ENCODE measurements at regions not wholly inside any gene's neighbourhood (a gene's known extent, or its start where the extent isn't known, plus 50 kb on each side); places are given as distances from the start of the nearest gene placed in this dataset.

GRCh38 chr6:19301980-19302379 is 535.2 kb upstream of the ID4 start:
- Histone ChIP-seq H3K27me3 (ENCODE audit: insufficient read depth, poor library complexity, severe bottlenecking) (no peaks in the 10 kb centered on the region), H3K4me3 (ENCODE audit: severe bottlenecking) (no peak overlapping the region), H3K4me1 (ENCODE audit: insufficient read depth, poor library complexity, severe bottlenecking) (peaks cover 12% of the 10 kb centered on the region), H3K27ac (ENCODE audit: poor library complexity, severe bottlenecking) (peak overlapping the region; percentile 14), H3K36me3 (ENCODE audit: low read depth) (no peaks in the 10 kb centered on the region), H3K9me3 (ENCODE audit: severe bottlenecking) (no peaks in the 10 kb centered on the region)
- ATAC-seq (ENCODE audit: low read depth) (peak; percentile 91), DNase-seq (ENCODE audit: low spot score) (no peak)
- peak; percentile 12 for TF ChIP-seq CTCF (IDR thresholded peaks at IDR 0.05; ENCODE audit: poor library complexity, severe bottlenecking)

DNA sequence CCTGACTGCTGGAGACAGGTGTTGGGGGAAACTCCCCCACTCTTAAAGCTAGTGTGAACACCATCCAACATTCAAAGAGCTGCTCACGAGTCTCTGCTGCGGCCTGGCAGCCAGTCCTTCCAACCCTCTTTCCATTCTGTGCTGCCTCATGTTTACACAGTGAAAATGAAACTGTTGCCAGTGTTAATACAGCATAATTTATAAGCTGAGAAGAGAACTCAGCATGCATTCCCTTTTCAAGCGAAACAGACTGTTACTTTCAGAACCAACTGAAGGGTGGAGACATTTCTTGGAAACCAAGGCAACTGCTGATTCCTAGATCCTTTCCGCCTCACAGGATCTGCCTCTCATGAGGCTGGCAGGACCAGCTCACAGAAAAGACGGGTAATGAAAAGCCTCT is 533.8 kb upstream of the ID4 start:
- Histone ChIP-seq H3K4me3 (ENCODE audit: severe bottlenecking) (no peak overlapping the region), H3K36me3 (ENCODE audit: low read depth) (no peaks in the 10 kb centered on the region), H3K27me3 (ENCODE audit: insufficient read depth, poor library complexity, severe bottlenecking) (no peaks in the 10 kb centered on the region), H3K9me3 (ENCODE audit: severe bottlenecking) (no peaks in the 10 kb centered on the region), H3K27ac (ENCODE audit: poor library complexity, severe bottlenecking) (no peak overlapping the region), H3K4me1 (ENCODE audit: insufficient read depth, poor library complexity, severe bottlenecking) (peaks cover 9% of the 10 kb centered on the region)
- ATAC-seq (ENCODE audit: low read depth) (no peak), DNase-seq (ENCODE audit: low spot score) (no peak)
- no peak for TF ChIP-seq CTCF (IDR thresholded peaks at IDR 0.05; ENCODE audit: poor library complexity, severe bottlenecking)

- no peak for ATAC-seq (ENCODE audit: low read depth)
- no peaks in the 10 kb centered on the region for H3K4me1 ChIP-seq (ENCODE audit: insufficient read depth, poor library complexity, severe bottlenecking)
- no peak overlapping the region for H3K4me3 ChIP-seq (ENCODE audit: severe bottlenecking)
- no peaks in the 10 kb centered on the region for H3K9me3 ChIP-seq (ENCODE audit: severe bottlenecking)
- no peak for DNase-seq (ENCODE audit: low spot score)
- no peaks in the 10 kb centered on the region for H3K27me3 ChIP-seq (ENCODE audit: insufficient read depth, poor library complexity, severe bottlenecking)
- H3K27ac ChIP-seq (ENCODE audit: poor library complexity, severe bottlenecking), result no peak overlapping the region
- TF ChIP-seq CTCF (IDR thresholded peaks at IDR 0.05; ENCODE audit: poor library complexity, severe bottlenecking), result no peak
- no peaks in the 10 kb centered on the region for H3K36me3 ChIP-seq (ENCODE audit: low read depth)
These were observed 527.5 kb upstream of the ID4 start for GRCh38 chr6:19309661-19310060.

DNA sequence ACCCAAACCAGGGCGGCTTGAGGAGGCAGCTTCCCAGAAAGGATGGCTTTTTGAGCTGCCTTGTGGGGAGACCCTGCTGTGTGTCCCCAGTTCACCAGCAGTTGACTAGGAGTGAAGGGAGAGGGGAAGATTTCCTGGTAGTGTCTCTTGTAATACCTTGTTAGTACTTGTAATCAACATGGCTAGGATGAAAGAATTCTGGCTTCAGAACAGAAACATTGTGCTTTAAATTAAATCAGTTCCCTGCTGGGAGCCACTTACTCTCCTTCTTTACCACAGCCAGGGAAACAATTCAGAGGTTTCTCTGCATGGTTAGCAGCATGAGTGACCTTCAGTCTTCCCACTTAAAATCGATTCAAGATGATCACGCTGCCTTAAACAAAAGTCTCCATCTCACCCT is 525.4 kb upstream of the ID4 start:
- no peak for TF ChIP-seq CTCF (IDR thresholded peaks at IDR 0.05; ENCODE audit: poor library complexity, severe bottlenecking)
- H3K4me1 ChIP-seq (ENCODE audit: insufficient read depth, poor library complexity, severe bottlenecking), result no peaks in the 10 kb centered on the region
- H3K9me3 ChIP-seq (ENCODE audit: severe bottlenecking), result no peaks in the 10 kb centered on the region
- H3K27me3 ChIP-seq (ENCODE audit: insufficient read depth, poor library complexity, severe bottlenecking), result no peaks in the 10 kb centered on the region
- H3K4me3 ChIP-seq (ENCODE audit: severe bottlenecking), result no peak overlapping the region
- ATAC-seq (ENCODE audit: low read depth) (no peak), DNase-seq (ENCODE audit: low spot score) (no peak)
- H3K27ac ChIP-seq (ENCODE audit: poor library complexity, severe bottlenecking), result no peak overlapping the region
- H3K36me3 ChIP-seq (ENCODE audit: low read depth), result no peaks in the 10 kb centered on the region

- Histone ChIP-seq H3K27ac (ENCODE audit: poor library complexity, severe bottlenecking) (no peak overlapping the region), H3K27me3 (ENCODE audit: insufficient read depth, poor library complexity, severe bottlenecking) (no peaks in the 10 kb centered on the region), H3K36me3 (ENCODE audit: low read depth) (no peaks in the 10 kb centered on the region), H3K4me3 (ENCODE audit: severe bottlenecking) (no peak overlapping the region), H3K9me3 (ENCODE audit: severe bottlenecking) (no peaks in the 10 kb centered on the region), H3K4me1 (ENCODE audit: insufficient read depth, poor library complexity, severe bottlenecking) (no peaks in the 10 kb centered on the region)
- DNase-seq (ENCODE audit: low spot score) (no peak), ATAC-seq (ENCODE audit: low read depth) (no peak)
- no peak for TF ChIP-seq CTCF (IDR thresholded peaks at IDR 0.05; ENCODE audit: poor library complexity, severe bottlenecking)
These were observed 524.8 kb upstream of the ID4 start for GRCh38 chr6:19312241-19312978.

All from RWPE2 (cell line).